Mucosa of descending colon (tissue), 3 donors: ENCODE measurements at regions not wholly inside any gene's neighbourhood (a gene's known extent, or its start where the extent isn't known, plus 50 kb on each side); places are given as distances from the start of the nearest gene placed in this dataset.

ENCODE experiments used
- ATAC-seq: fragments of 200-7000 bp; cut with Tn5 transposase; one replicate; pipeline ENCODE4 v1.9.1; 2020; ENCODE audit warnings: mild to moderate bottlenecking, moderate library complexity
- DNase-seq, 3 donors: peaks; one replicate each; pipeline ENCODE4 v3.0.0-alpha.2; 2020
- H3K36me3 ChIP-seq: fragments of 200-600 bp; one replicate; pipeline ENCODE4 v1.8.0; 2021; ENCODE audit warnings: low read depth, mild to moderate bottlenecking
- H3K4me1 ChIP-seq: fragments of 200-600 bp; one replicate; pipeline ENCODE4 v1.8.0; 2021; ENCODE audit warnings: low read depth, mild to moderate bottlenecking
- H3K4me3 ChIP-seq: fragments of 200-600 bp; one replicate; pipeline ENCODE4 v1.8.0; 2021; ENCODE audit warnings: mild to moderate bottlenecking
- H3K9me3 ChIP-seq: fragments of 200-600 bp; one replicate; pipeline ENCODE4 v1.8.0; 2021; ENCODE audit warnings: mild to moderate bottlenecking
- intact Hi-C, 2 donors: fragments of 100-400 bp; cut with DNase I in 1 of 2; cut with micrococcal nuclease in 1 of 2; formaldehyde crosslinking; loops; one replicate each; pipeline versions ENCODE4 v1.11.0 to v1.11.1; 2022; cut with DNase I, micrococcal nuclease
- TF ChIP-seq, protein P1 (sequence below): fragments of 200-600 bp; IDR thresholded peaks from one replicate; pipeline ENCODE4 v1.8.0; 2022; ENCODE audit warnings: antibody characterized with exemption, mild to moderate bottlenecking
- donor health status: DM: no; HTN: no; CAD: no; lungs with moderate emphysema.
- donor health status: DM: no; HTN: no; CAD: no.
- donor health status: DM: no; HTN: yes; CAD: no.

DNA sequence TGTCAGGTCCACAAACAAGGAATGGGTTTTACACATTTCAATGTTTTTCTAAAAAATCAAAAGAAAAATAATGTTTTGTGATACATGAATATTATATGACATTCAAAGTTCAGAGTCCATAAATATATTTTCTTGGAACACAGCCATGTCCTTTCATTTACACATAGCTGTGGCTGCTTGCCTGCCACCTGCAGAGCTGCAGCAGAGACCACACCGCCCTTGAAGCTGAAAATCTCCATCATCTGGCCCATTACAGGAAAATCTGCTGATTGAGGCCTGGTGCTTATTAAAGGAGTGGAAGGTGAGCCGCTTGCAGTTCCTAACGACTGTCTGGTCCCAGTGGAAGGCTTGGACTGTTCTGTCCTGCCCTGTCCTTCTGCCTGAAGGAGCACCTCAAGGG is 232.6 kb upstream of the ADAMTS16 start:
- DNase-seq (no peak), ATAC-seq (no peak)
- Histone ChIP-seq H3K4me3 (no peak overlapping the region), H3K36me3 (no peaks in the 10 kb centered on the region), H3K4me1 (no peaks in the 10 kb centered on the region), H3K9me3 (no peaks in the 10 kb centered on the region)
- intact Hi-C loops, result no loop called here
- TF ChIP-seq, protein P1, sequence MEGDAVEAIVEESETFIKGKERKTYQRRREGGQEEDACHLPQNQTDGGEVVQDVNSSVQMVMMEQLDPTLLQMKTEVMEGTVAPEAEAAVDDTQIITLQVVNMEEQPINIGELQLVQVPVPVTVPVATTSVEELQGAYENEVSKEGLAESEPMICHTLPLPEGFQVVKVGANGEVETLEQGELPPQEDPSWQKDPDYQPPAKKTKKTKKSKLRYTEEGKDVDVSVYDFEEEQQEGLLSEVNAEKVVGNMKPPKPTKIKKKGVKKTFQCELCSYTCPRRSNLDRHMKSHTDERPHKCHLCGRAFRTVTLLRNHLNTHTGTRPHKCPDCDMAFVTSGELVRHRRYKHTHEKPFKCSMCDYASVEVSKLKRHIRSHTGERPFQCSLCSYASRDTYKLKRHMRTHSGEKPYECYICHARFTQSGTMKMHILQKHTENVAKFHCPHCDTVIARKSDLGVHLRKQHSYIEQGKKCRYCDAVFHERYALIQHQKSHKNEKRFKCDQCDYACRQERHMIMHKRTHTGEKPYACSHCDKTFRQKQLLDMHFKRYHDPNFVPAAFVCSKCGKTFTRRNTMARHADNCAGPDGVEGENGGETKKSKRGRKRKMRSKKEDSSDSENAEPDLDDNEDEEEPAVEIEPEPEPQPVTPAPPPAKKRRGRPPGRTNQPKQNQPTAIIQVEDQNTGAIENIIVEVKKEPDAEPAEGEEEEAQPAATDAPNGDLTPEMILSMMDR, result no peak

- Histone ChIP-seq H3K36me3 (no peaks in the 10 kb centered on the region), H3K9me3 (no peaks in the 10 kb centered on the region), H3K4me1 (no peaks in the 10 kb centered on the region), H3K4me3 (no peak overlapping the region)
- DNase-seq (no peak), ATAC-seq (no peak)
- intact Hi-C loops, result no loop called here
- TF ChIP-seq, protein P1, result no peak
Observed at GRCh38 chr5:4909086-4909485, 231.0 kb upstream of the ADAMTS16 start.

DNA sequence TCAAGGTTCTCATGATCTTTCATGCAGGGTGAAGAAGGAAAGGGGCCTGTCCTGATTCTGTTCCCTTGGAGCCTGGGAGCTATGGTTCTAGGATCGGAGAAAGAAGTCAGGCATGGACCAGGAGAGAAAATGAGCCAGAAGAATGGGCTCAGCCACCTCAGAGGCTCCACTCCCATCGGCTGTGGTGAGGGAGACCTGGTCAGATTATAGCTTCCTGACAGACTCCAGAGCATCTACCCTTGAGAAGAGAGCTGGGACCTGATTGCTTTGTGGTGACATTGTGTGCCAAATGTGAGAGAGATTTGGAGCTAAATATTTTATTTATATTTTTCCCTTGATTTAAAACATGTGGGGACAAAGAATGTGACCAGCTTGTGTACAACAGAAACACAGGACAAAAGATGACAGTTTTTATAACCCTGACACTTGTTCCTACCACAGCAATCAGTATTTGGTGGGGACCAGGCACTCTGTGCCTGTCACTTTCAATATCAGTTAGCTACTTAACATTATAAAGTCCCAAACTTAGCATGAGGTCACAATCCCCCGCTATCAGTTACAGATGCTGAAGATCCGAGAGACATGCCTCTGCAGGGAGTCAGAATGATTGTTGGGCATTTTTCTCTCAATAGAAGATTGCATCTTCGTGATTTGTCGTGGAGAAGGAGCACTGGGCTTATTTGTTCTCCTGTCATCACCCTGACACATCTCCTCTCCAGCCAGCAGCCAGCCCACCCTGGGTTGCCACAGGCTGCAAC is 228.3 kb upstream of the ADAMTS16 start:
- no peaks in the 10 kb centered on the region for H3K4me1 ChIP-seq
- H3K36me3 ChIP-seq, result no peaks in the 10 kb centered on the region
- no peak overlapping the region for H3K4me3 ChIP-seq
- TF ChIP-seq, protein P1, result no peak
- H3K9me3 ChIP-seq, result no peaks in the 10 kb centered on the region
- ATAC-seq, result no peak
- DNase-seq, result no peak
- intact Hi-C loops, result no loop called here

- Histone ChIP-seq H3K4me1 (no peaks in the 10 kb centered on the region), H3K36me3 (no peaks in the 10 kb centered on the region), H3K4me3 (no peak overlapping the region), H3K9me3 (no peaks in the 10 kb centered on the region)
- no peak for DNase-seq
- TF ChIP-seq, protein P1, result no peak
- ATAC-seq, result no peak
- intact Hi-C loops, result no loop called here
Observed at GRCh38 chr5:4921929-4922328, 218.2 kb upstream of the ADAMTS16 start.

DNA sequence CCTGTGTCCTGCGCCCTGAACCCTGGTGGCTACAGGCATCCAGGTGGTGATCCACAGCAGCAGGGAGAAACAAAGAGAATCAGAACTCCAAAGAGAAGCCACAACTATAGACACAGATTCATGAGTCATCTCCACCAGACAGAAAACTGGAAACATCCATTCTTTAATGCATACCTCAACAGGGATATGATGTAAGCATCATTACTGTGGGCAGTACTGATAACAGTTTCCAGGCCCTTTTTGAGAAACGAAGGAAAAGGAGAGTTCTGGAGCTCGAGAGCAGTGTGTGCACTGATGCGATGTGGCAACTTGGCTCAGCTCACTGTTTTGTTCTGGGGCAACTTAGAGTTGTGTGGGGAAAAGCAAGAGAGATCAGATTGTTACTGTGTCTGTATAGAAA is 215.6 kb upstream of the ADAMTS16 start:
- ATAC-seq, result no peak
- no peak for DNase-seq
- TF ChIP-seq, protein P1, result no peak
- intact Hi-C loops, result no loop called here
- Histone ChIP-seq H3K4me1 (no peaks in the 10 kb centered on the region), H3K36me3 (no peaks in the 10 kb centered on the region), H3K9me3 (no peaks in the 10 kb centered on the region), H3K4me3 (no peak overlapping the region)

- no peak for ATAC-seq
- Histone ChIP-seq H3K9me3 (no peaks in the 10 kb centered on the region), H3K36me3 (no peaks in the 10 kb centered on the region), H3K4me1 (no peaks in the 10 kb centered on the region), H3K4me3 (no peak overlapping the region)
- no peak for DNase-seq
- TF ChIP-seq, protein P1, result no peak
- intact Hi-C loops, result no loop called here
Observed at GRCh38 chr5:4927097-4927496, 213.0 kb upstream of the ADAMTS16 start.
